ENCODE measurements at regions not wholly inside any gene's neighbourhood (a gene's known extent, or its start where the extent isn't known, plus 50 kb on each side); places are given as distances from the start of the nearest gene placed in this dataset.

GRCh38 chr5:30103052-30103451 is 1090.4 kb upstream of the CDH6 start:
- no peak overlapping the region for H3K27ac ChIP-seq (ENCODE audit: insufficient read depth, low read length)
- H2AFZ ChIP-seq (ENCODE audit: low read length) = no peak overlapping the region
- H3K79me2 ChIP-seq (ENCODE audit: control insufficient read depth, insufficient read depth, low read length) = no peaks in the 10 kb centered on the region
- TF ChIP-seq CTCF (conservative IDR thresholded peaks at IDR 0.05 in 1 of 2, IDR thresholded peaks at IDR 0.05 in 1 of 2; ENCODE audit: low read depth in 1 of 2, low read length in 2 of 2) (no peak), EZH2 (IDR thresholded peaks at IDR 0.05; ENCODE audit: low read length, missing control alignments) (no peak)
- no peaks in the 10 kb centered on the region for H4K20me1 ChIP-seq (ENCODE audit: control insufficient read depth, extremely low read depth, insufficient read depth, low read length)
- peaks cover 4% of the 10 kb centered on the region for H3K4me1 ChIP-seq (ENCODE audit: control insufficient read depth, extremely low read depth, insufficient read depth, low read length)
- H3K4me2 ChIP-seq (ENCODE audit: extremely low read depth, insufficient read depth, low read length) = no peak overlapping the region
- DNase-seq (ENCODE audit: low read depth in 2 of 2) = peak; percentile 24 to 67
- no peaks in the 10 kb centered on the region for H3K36me3 ChIP-seq (ENCODE audit: control insufficient read depth, insufficient read depth, low read length)
- no peak overlapping the region for H3K9ac ChIP-seq (ENCODE audit: insufficient read depth, low read length)
- H3K9me3 ChIP-seq (ENCODE audit: control insufficient read depth, insufficient read depth, low read depth, low read length) = no peaks in the 10 kb centered on the region
- H3K4me3 ChIP-seq (replicated peaks in 1 of 4; ENCODE audit: control extremely low read depth in 1 of 4, insufficient read depth in 1 of 4, low read depth in 3 of 4, low read length in 4 of 4) = no peak overlapping the region
- no peaks in the 10 kb centered on the region for H3K27me3 ChIP-seq (ENCODE audit: control insufficient read depth, insufficient read depth, low read length)

- H3K79me2 ChIP-seq (ENCODE audit: control insufficient read depth, insufficient read depth, low read length) = no peaks in the 10 kb centered on the region
- H3K27me3 ChIP-seq (ENCODE audit: control insufficient read depth, insufficient read depth, low read length) = no peaks in the 10 kb centered on the region
- no peak for DNase-seq (ENCODE audit: low read depth in 2 of 2)
Measured at GRCh38 chr5:30102185-30102584, 1091.3 kb upstream of the CDH6 start.

GRCh38 chr5:30100929-30101328 is 1092.6 kb upstream of the CDH6 start:
- H4K20me1 ChIP-seq (ENCODE audit: control insufficient read depth, extremely low read depth, insufficient read depth, low read length) = no peaks in the 10 kb centered on the region
- H3K4me1 ChIP-seq (ENCODE audit: control insufficient read depth, extremely low read depth, insufficient read depth, low read length) = peaks cover 4% of the 10 kb centered on the region
- no peaks in the 10 kb centered on the region for H3K27me3 ChIP-seq (ENCODE audit: control insufficient read depth, insufficient read depth, low read length)
- H3K4me3 ChIP-seq (replicated peaks in 1 of 4; ENCODE audit: control extremely low read depth in 1 of 4, insufficient read depth in 1 of 4, low read depth in 3 of 4, low read length in 4 of 4) = no peak overlapping the region
- H3K9me3 ChIP-seq (ENCODE audit: control insufficient read depth, insufficient read depth, low read depth, low read length) = no peaks in the 10 kb centered on the region
- H3K27ac ChIP-seq (ENCODE audit: insufficient read depth, low read length) = no peak overlapping the region
- no peak overlapping the region for H2AFZ ChIP-seq (ENCODE audit: low read length)
- DNase-seq (ENCODE audit: low read depth in 2 of 2) = no peak
- TF ChIP-seq CTCF (conservative IDR thresholded peaks at IDR 0.05 in 1 of 2, IDR thresholded peaks at IDR 0.05 in 1 of 2; ENCODE audit: low read depth in 1 of 2, low read length in 2 of 2) (no peak), EZH2 (IDR thresholded peaks at IDR 0.05; ENCODE audit: low read length, missing control alignments) (no peak)
- no peaks in the 10 kb centered on the region for H3K79me2 ChIP-seq (ENCODE audit: control insufficient read depth, insufficient read depth, low read length)
- no peaks in the 10 kb centered on the region for H3K36me3 ChIP-seq (ENCODE audit: control insufficient read depth, insufficient read depth, low read length)
- no peak overlapping the region for H3K9ac ChIP-seq (ENCODE audit: insufficient read depth, low read length)
- H3K4me2 ChIP-seq (ENCODE audit: extremely low read depth, insufficient read depth, low read length) = no peak overlapping the region

More at GRCh38 chr5:30102185-30102584, 1091.3 kb upstream of the CDH6 start:
- Histone ChIP-seq H3K27ac (ENCODE audit: insufficient read depth, low read length) (no peak overlapping the region), H3K9ac (ENCODE audit: insufficient read depth, low read length) (no peak overlapping the region), H3K4me1 (ENCODE audit: control insufficient read depth, extremely low read depth, insufficient read depth, low read length) (peaks cover 4% of the 10 kb centered on the region), H3K4me3 (replicated peaks in 1 of 4; ENCODE audit: control extremely low read depth in 1 of 4, insufficient read depth in 1 of 4, low read depth in 3 of 4, low read length in 4 of 4) (no peak overlapping the region), H3K36me3 (ENCODE audit: control insufficient read depth, insufficient read depth, low read length) (no peaks in the 10 kb centered on the region), H3K9me3 (ENCODE audit: control insufficient read depth, insufficient read depth, low read depth, low read length) (no peaks in the 10 kb centered on the region), H3K4me2 (ENCODE audit: extremely low read depth, insufficient read depth, low read length) (no peak overlapping the region), H4K20me1 (ENCODE audit: control insufficient read depth, extremely low read depth, insufficient read depth, low read length) (no peaks in the 10 kb centered on the region), H2AFZ (ENCODE audit: low read length) (no peak overlapping the region)
- TF ChIP-seq CTCF (conservative IDR thresholded peaks at IDR 0.05 in 1 of 2, IDR thresholded peaks at IDR 0.05 in 1 of 2; ENCODE audit: low read depth in 1 of 2, low read length in 2 of 2) (no peak), EZH2 (IDR thresholded peaks at IDR 0.05; ENCODE audit: low read length, missing control alignments) (no peak)

Measured in fibroblast of lung (primary cell).